ENCODE measurements at regions not wholly inside any gene's neighbourhood (a gene's known extent, or its start where the extent isn't known, plus 50 kb on each side); places are given as distances from the start of the nearest gene placed in this dataset.

DNA sequence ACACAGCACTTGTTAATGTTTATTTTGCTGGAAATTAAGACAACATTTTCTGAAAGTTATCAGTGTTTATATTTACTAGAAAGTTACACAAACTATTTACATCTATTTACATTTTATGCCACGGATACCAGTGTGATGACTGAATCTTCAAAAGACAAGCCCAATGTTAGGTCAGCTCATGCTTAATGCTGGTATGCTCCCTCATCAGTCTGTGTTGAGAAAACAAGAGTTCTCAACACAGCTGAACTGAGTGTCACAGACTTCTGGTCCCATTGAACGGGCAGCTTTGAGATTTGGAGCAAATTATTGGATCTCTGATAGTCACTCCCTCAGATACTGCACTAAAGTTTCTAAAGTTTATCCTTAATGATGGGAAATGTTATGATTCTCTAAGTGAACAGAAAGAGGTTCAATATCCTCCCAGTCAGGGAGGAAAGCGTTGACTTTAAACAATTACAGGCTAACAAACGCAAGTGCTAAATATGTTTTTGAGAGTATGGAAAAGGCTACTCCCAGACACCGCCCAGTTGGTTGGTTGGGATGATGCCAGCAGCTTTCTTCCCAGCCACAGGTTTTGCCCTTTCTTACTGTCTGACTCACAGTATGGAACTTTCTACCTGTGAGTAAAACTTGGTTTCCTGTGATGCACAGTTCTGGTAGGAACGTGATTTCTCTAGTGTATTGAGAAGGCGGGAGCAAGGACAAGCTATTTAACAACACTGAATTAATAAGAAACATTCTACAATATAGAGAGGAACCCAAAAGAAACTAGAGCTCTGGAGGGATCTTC lies 1293.6 kb upstream of the TENM3 start:
- no peak for DNase-seq

DNA sequence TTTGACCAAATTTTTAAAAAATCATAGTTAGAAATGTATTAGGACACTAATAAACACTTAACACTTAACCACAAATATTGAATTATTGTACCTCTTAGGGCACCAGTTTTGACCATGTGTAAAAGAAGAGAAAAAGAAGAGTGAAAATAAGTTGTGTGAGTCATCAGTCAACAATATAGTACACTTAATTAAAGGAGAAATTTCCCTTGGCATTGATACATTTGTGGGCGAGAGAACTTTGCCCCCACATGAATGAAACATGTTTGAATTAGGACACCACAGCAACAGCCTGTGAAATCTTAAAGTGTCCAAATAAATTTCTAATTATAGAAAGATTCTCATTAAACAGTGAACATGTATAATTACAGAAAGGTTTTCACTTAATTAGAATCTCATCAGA lies 1292.8 kb upstream of the TENM3 start:
- no peak for DNase-seq

GRCh38 chr4:180951312-180951711 lies 1291.9 kb upstream of the TENM3 start:
- DNase-seq, result no peak

- no peak for DNase-seq
Observed at GRCh38 chr4:180953572-180953971, 1289.6 kb upstream of the TENM3 start.

DNA sequence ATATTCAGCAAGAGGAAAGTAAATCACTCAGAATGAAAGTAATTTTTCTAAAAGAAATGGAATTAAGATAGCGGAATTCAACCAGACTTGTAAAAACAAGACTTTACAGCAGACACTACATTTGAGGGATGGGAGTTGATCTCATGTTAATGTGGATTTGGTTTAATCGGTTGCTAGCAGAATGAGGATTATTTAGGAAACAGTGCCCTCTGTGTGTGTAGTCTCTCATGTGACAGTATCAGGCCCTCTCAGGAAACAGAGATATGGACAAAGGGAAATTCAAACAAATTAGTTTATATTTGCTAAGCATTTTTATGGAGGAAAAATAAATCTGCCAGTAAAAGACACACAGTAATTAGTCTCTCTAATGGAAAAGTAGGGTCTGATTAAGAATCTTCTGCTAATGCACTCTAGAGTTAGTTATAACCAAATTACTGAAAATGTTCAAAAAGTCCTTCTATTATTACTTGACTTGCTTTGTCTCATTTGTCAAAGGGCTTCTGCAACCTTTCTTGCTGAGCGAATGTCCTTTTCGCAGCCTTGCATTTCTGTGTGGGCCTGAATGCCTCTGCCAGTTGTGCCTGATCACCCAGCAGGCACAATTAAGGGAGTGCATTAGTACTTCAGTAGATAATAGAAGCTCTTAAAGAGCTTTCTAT lies 1282.3 kb upstream of the TENM3 start:
- DNase-seq, result no peak

DNA sequence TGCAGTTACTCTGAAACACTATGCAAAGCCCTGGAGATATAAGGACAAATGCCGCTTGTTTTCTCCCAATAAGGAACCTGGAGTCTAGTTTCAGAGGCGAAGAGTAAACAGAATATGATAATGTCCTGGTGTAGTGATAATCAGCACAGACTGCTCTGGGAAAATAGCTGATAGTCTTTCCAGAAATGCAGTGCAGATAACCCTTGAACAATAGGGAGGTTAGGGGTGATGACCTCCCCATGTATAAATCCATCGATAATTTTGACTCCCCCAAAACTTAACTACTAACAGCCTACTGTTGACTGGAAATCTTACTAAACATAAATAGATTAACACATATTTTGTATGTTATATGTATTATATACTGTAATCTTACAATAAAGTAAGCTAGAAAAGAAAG lies 1280.9 kb upstream of the TENM3 start:
- DNase-seq, result no peak

- no peak for DNase-seq
Observed at GRCh38 chr4:180966312-180966711, 1276.9 kb upstream of the TENM3 start.

GRCh38 chr4:180967936-180968335 lies 1275.3 kb upstream of the TENM3 start:
- DNase-seq, result no peak

DNA sequence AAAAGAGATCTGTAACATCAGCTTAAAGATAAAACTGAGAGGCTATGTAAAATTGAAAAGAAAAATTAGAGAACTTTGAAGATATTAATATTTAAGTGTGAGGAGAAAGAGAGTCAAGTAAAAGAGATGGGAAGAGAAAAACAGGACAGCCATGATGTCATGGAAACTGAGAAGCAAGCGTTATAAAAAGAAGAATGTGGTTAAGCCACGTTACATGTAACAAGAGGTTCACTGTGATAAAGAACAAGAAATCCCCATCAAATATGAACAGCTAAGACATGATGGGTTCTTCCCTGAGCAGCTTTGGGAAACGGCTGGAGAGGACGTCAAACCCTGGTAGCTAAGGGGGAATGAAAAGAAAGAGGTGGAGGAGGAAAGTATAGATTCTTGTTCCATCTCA lies 1269.3 kb upstream of the TENM3 start:
- no peak for DNase-seq

- DNase-seq, result no peak
Observed at GRCh38 chr4:180990931-180991330, 1252.3 kb upstream of the TENM3 start.

- no peak for DNase-seq
Observed at GRCh38 chr4:180993244-180993836, 1249.9 kb upstream of the TENM3 start.

GRCh38 chr4:180994722-180995121 lies 1248.5 kb upstream of the TENM3 start:
- no peak for DNase-seq

DNA sequence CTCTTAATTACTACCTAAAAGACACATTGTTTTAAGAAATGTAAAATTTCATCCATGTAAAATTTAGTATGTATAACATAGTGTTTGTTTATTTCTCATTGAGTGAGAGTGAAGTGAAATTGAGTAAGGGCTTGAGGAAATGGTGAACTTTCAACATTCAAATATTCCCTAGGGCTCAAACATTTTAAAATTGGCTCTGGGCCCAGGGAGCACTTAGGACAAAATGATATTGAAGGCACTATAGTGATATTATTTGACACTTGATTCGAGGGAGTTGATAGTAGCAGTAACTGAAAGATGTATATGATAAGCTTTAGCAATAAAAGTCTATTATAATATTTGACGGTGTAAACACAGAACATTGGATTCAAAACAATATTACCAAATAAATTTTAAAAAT lies 1244.0 kb upstream of the TENM3 start:
- no peak for DNase-seq

- DNase-seq, result peak; percentile 62
Observed at GRCh38 chr4:181004056-181004455, 1239.1 kb upstream of the TENM3 start.

DNA sequence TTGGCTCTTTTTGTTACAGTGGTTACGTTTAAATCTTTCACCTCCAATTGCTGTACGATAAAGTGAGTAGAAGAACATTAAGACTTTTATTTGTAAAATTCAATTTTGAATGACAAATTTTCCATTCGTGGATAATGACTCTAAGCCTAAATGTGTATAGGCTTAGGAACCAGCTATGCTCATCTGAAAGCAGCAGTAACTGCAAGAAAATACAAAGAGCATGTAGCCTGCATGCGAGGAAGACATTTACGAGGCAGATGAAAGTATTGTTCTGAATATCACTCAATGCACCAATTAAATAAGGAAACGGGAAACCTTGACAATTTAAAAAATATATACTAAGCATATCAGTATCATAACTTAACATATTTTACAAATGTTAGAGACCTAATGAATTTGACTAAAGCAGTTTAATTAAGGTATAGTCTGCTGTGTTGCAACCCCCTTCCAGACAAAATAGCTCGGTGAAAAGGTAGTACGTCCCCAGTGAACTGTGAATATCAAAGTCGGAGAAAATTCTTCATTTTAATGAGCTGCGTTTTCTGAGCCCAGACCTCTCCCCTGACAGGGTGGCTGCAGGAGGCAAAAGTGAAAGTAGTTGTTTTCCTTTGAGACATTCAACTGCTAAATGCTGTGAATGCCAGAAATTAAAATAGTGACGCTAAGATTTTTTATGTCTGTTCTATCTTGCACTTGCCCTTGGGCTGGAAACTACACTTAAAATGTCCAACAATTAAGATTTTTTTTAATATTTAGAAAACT lies 1236.5 kb upstream of the TENM3 start:
- DNase-seq, result no peak

- DNase-seq, result no peak
Observed at GRCh38 chr4:181007751-181008150, 1235.5 kb upstream of the TENM3 start.

GRCh38 chr4:181008164-181008563 lies 1235.0 kb upstream of the TENM3 start:
- peak; percentile 46 for DNase-seq

GRCh38 chr4:181013162-181013561 lies 1230.0 kb upstream of the TENM3 start:
- DNase-seq, result no peak

DNA sequence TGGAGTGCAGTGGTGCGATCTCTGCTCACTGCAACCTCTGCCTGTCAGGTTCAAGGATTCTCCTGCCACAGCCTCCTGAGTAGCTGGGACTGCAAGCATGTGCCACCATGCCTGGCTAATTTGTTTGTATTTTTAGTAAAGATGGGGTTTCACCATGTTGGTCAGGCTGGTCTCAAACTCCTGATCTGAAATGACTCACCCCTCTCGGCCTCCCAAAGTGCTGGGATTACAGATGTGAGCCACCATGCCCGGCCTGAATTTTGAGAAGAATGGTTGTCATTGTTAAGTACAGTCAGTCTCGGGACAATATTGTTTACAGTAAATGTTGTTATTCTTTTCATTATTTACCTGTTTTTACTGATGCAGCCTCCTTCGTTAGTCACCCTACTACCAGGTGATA lies 1226.2 kb upstream of the TENM3 start:
- DNase-seq, result no peak

- DNase-seq, result no peak
Observed at GRCh38 chr4:181018472-181018871, 1224.7 kb upstream of the TENM3 start.

- DNase-seq, result no peak
Observed at GRCh38 chr4:181018913-181019312, 1224.3 kb upstream of the TENM3 start.

DNA sequence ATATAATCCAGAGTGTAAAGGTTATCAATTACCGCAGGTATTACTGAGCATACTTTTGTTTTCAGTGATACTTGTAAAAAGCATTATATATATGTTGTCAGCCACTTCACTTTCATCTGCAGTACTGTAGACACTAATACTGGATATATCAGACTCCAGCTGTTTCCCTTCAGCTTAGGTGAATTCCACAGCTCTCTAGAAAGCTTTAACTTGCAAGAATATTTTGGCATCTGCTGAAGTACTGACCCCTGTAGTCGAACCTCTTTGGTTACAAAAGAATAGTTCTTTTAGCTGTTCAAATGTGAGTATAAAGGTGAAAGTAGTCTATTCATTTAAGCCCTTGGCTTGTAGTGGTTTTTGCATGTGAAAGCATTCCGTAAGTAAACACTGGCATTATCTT lies 1222.7 kb upstream of the TENM3 start:
- DNase-seq, result no peak

DNA sequence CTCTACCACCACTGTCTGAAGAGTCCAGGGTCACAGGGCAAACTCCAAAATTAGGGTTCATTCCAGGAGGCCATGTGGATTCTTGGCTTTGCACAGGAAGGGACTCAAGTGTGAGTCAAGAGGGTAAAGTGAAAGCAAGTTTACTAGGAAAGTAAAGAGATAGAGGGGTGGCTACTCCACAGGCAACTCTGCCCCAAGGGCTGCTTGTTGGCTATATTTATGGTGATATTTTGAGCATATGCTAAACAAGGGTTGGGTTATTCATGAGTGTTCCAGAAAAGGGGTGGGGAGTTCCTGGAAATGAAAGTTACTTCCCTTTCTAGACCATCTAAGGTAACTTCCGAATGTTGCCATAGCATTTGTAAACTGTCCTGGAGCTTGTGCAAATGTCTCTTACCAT lies 1222.0 kb upstream of the TENM3 start:
- no peak for DNase-seq
